Stimulated activated CD8-positive, alpha-beta memory T cell treated with anti-CD3 and anti-CD28 coated beads, Interleukin-4, amount 100 ng/mL, for 48 hours (primary cell): ENCODE measurements at regions not wholly inside any gene's neighbourhood (a gene's known extent, or its start where the extent isn't known, plus 50 kb on each side); places are given as distances from the start of the nearest gene placed in this dataset.
A peak's percentile ranks its signal among the peaks of the same experiment; 100 is the strongest.

Experiments used
- DNase-seq: peaks from one replicate; pipeline ENCODE4 v3.0.0-alpha.2; 2020

- no peak for DNase-seq
These were observed 331.5 kb upstream of the NPVF start for GRCh38 chr7:25559581-25560367.

GRCh38 chr7:25562673-25563182, 334.4 kb upstream of the NPVF start:
- no peak for DNase-seq

GRCh38 chr7:25565002-25565401, 336.7 kb upstream of the NPVF start:
- DNase-seq = no peak

GRCh38 chr7:25565949-25566348, 337.7 kb upstream of the NPVF start:
- DNase-seq = peak; percentile 76

- DNase-seq = no peak
These were observed 339.1 kb upstream of the NPVF start for GRCh38 chr7:25567430-25567829.

GRCh38 chr7:25569765-25570164, 341.5 kb upstream of the NPVF start:
- DNase-seq = no peak

GRCh38 chr7:25572423-25572822, 344.1 kb upstream of the NPVF start:
- DNase-seq = no peak

GRCh38 chr7:25574828-25575227, 346.5 kb upstream of the NPVF start:
- no peak for DNase-seq

GRCh38 chr7:25575634-25576033, 347.3 kb upstream of the NPVF start:
- DNase-seq = no peak

- DNase-seq = no peak
These were observed 350.9 kb upstream of the NPVF start for GRCh38 chr7:25578991-25579777.

GRCh38 chr7:25579778-25580075, 351.4 kb upstream of the NPVF start:
- DNase-seq = no peak

- DNase-seq = no peak
These were observed 351.9 kb upstream of the NPVF start for GRCh38 chr7:25580141-25580540.

GRCh38 chr7:25583621-25584020, 355.3 kb upstream of the NPVF start:
- DNase-seq = no peak

GRCh38 chr7:25584112-25584938, 356.0 kb upstream of the NPVF start:
- DNase-seq = no peak

GRCh38 chr7:25586513-25586912, 358.2 kb upstream of the NPVF start:
- DNase-seq = no peak

- no peak for DNase-seq
These were observed 365.8 kb upstream of the NPVF start for GRCh38 chr7:25594122-25594521.

- DNase-seq = no peak
These were observed 366.4 kb upstream of the NPVF start for GRCh38 chr7:25594728-25595127.

- no peak for DNase-seq
These were observed 367.7 kb upstream of the NPVF start for GRCh38 chr7:25595996-25596395.

- no peak for DNase-seq
These were observed 368.2 kb upstream of the NPVF start for GRCh38 chr7:25596443-25596842.

- no peak for DNase-seq
These were observed 369.7 kb upstream of the NPVF start for GRCh38 chr7:25597946-25598345.

GRCh38 chr7:25598765-25599164, 370.5 kb upstream of the NPVF start:
- no peak for DNase-seq

GRCh38 chr7:25600262-25600920, 372.1 kb upstream of the NPVF start:
- no peak for DNase-seq
